ENCODE measurements at regions not wholly inside any gene's neighbourhood (a gene's known extent, or its start where the extent isn't known, plus 50 kb on each side); places are given as distances from the start of the nearest gene placed in this dataset.

DNA sequence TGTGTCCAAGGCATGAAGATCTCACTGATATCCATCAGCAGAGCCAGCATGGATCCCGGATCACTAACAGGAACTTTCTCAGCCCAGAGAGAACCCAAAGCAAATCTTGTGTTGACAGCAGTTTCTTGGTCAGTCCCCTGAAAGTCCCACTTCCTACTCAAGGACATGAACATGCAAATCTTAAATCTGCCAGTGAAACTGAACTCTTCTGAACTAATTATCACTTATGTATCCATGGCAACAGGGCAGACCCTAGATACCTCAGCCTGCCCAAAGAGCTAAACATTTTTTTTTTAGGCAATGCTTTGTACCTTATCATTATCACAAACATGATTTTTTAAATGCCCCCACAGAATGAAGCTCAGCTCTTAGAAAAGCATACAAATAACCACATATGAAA lies 127.8 kb upstream of the DDX18 start:
- TF ChIP-seq, protein P1, sequence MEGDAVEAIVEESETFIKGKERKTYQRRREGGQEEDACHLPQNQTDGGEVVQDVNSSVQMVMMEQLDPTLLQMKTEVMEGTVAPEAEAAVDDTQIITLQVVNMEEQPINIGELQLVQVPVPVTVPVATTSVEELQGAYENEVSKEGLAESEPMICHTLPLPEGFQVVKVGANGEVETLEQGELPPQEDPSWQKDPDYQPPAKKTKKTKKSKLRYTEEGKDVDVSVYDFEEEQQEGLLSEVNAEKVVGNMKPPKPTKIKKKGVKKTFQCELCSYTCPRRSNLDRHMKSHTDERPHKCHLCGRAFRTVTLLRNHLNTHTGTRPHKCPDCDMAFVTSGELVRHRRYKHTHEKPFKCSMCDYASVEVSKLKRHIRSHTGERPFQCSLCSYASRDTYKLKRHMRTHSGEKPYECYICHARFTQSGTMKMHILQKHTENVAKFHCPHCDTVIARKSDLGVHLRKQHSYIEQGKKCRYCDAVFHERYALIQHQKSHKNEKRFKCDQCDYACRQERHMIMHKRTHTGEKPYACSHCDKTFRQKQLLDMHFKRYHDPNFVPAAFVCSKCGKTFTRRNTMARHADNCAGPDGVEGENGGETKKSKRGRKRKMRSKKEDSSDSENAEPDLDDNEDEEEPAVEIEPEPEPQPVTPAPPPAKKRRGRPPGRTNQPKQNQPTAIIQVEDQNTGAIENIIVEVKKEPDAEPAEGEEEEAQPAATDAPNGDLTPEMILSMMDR (conservative IDR thresholded peaks at IDR 0.05; ENCODE audit: low read length): no peak
- no peak for TF ChIP-seq EZH2phosphoT487 (IDR thresholded peaks at IDR 0.05; ENCODE audit: borderline replicate concordance, low read depth, low read length)
